BJ (cell line): ENCODE measurements at regions not wholly inside any gene's neighbourhood (a gene's known extent, or its start where the extent isn't known, plus 50 kb on each side); places are given as distances from the start of the nearest gene placed in this dataset.

Experiments used
- CTCF ChIA-PET: fragments of 350-600 bp; formaldehyde crosslinking; extraction: SDS; loops from one replicate; lab custom pipeline; 2021; ENCODE audit warnings: antibody characterized with exemption, inconsistent platforms; lab: Yijun Ruan, JAX
- POLR2A ChIA-PET: fragments of 300-600 bp; sonication (Branson Sonifier 250); formaldehyde crosslinking; extraction: SDS; loops from one replicate; lab custom pipeline; 2021; ENCODE audit warnings: antibody characterized with exemption; lab: Charles Lee
- DNase-seq: peaks from one replicate; pipeline ENCODE4 v3.0.0-alpha.2; 2011; ENCODE audit warnings: low read depth
- H3K27me3 ChIP-seq: 2 replicates; pipeline ENCODE4 v1.6.0; 2011; ENCODE audit warnings: low read length; ENCODE audit not compliant: control insufficient read depth, insufficient read depth
- H3K36me3 ChIP-seq: 2 replicates; pipeline ENCODE4 v1.5.1; 2011; ENCODE audit warnings: low read length; ENCODE audit not compliant: control insufficient read depth, insufficient read depth
- H3K4me3 ChIP-seq: 2 replicates; pipeline ENCODE4 v1.5.1; 2011; ENCODE audit warnings: low read depth, mild to moderate bottlenecking, control low read depth, low read length
- TF ChIP-seq, protein P1 (sequence below): IDR thresholded peaks from 2 replicates; pipeline ENCODE4 v1.5.1; 2011; ENCODE audit warnings: low read depth, mild to moderate bottlenecking, control low read depth, inconsistent platforms, low read length, moderate library complexity; ENCODE audit not compliant: insufficient read depth

DNA sequence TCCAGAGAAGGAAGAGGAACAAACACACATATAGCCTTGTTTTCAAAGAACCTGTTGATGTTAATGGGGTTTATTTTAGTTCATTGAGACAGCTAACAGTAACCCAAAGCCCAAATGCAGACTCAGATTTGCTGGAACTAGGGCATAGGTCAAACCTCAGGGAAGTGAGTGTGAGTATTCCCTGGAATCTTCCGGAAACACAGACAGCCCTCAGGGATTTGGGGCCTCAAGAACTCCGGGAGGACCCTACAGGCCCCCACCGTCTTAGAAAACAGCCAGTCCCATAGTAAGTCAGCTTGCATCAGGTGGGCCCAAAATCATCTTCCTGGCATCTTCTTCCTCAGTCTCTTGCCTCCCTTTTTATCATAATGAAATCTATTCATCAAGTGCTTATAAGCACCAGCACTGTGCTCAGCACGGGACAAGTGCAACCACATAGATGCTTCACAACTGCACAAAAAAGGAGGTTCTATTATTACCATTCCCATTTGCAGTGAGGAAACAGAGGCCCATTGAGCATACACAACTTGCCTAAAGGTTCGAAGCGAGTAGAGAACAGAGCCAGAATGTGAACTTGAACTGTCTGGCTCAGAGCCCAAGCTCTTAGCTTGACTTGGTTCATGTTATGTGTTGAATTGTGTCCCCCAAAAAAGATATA, 50.2 kb upstream of the BCL11A start:
- ChIA-PET CTCF (interaction anchor here (2.3 kb wide), 1 partner anchor 22 kb away, joined by 7 read pairs; no protein-coding TSS in a partner anchor), POLR2A (no interaction called here)
- TF ChIP-seq, protein P1, sequence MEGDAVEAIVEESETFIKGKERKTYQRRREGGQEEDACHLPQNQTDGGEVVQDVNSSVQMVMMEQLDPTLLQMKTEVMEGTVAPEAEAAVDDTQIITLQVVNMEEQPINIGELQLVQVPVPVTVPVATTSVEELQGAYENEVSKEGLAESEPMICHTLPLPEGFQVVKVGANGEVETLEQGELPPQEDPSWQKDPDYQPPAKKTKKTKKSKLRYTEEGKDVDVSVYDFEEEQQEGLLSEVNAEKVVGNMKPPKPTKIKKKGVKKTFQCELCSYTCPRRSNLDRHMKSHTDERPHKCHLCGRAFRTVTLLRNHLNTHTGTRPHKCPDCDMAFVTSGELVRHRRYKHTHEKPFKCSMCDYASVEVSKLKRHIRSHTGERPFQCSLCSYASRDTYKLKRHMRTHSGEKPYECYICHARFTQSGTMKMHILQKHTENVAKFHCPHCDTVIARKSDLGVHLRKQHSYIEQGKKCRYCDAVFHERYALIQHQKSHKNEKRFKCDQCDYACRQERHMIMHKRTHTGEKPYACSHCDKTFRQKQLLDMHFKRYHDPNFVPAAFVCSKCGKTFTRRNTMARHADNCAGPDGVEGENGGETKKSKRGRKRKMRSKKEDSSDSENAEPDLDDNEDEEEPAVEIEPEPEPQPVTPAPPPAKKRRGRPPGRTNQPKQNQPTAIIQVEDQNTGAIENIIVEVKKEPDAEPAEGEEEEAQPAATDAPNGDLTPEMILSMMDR = no peak
- H3K27me3 ChIP-seq = no peaks in the 10 kb centered on the region
- no peak for DNase-seq
- no peak overlapping the region for H3K4me3 ChIP-seq
- no peaks in the 10 kb centered on the region for H3K36me3 ChIP-seq

DNA sequence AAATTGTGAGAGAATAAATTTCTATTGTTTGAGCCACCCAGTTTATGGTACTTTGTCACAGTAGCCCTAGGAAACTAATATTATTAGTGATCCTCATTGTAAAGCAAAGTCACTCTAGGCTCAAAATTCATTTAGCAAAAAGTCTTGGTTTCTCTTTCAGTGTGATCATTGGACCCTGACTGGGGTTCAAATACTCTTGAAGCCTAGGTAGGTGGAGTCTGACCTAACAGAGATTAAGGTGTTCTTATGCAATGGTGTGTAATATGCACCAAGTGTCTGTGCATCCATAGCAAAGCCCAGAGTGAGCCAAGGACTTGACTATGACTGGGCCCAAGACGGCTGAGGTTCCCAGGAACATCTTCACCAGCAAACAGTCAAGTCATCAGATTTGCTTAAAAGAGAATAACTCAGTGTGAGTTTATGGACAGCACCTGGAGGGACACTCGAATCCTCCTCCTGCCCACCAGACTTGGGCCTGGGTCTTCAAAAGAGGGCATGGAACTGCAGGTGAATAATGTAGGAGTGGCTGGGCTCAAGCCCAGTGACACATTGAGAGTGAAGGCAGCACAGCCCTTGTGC, 51.1 kb upstream of the BCL11A start:
- Histone ChIP-seq H3K4me3 (no peak overlapping the region), H3K36me3 (no peaks in the 10 kb centered on the region), H3K27me3 (no peaks in the 10 kb centered on the region)
- TF ChIP-seq, protein P1 = no peak
- ChIA-PET CTCF (no interaction called here), POLR2A (no interaction called here)
- no peak for DNase-seq

DNA sequence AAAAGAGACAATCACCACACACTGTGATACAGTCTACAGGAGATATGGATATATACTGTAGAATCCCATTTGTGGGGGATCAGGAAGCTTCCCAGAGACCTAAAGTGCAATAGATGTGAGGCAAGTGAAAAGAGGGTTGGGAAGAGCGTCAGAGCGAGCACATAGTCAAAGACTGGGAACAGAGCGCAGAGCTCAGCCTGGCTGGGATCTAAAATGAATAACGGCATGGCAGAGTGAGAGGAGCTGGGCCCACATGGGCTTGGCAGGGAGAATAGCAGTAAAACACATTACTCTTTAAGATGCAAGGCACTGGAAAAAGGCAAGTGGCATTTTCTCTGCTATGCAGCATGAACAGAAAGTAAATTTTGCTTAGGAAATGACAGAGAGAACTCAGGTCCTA, 52.4 kb upstream of the BCL11A start:
- ChIA-PET CTCF (no interaction called here), POLR2A (no interaction called here)
- H3K36me3 ChIP-seq = no peaks in the 10 kb centered on the region
- no peak overlapping the region for H3K4me3 ChIP-seq
- TF ChIP-seq, protein P1 = no peak
- no peak for DNase-seq
- H3K27me3 ChIP-seq = no peaks in the 10 kb centered on the region; the same call in 1 of the 2 replicates

DNA sequence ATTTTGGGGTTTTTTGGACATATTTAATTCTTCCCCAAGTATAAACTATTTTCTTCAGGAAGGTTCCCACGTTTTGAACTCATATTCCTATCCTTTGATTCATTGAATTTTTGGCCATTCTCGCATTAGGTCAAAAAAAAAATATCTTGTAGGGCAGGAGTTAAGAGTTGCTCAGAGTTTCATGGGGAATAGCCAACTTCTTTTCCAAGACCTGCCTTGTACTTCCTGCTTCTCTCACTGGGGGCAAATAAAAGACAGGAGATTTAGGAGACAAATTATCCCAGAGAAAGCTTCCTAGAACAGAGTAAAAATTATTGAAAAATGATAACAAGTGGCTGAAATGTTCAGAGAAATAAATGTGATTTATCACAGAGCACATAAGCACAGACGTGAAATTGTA, 55.2 kb upstream of the BCL11A start:
- no peaks in the 10 kb centered on the region for H3K36me3 ChIP-seq
- TF ChIP-seq, protein P1 = no peak
- no peak for DNase-seq
- no peaks in the 10 kb centered on the region; the same call in 1 of the 2 replicates for H3K27me3 ChIP-seq
- CTCF ChIA-PET = interaction anchor here (0.7 kb wide), 1 partner anchor 11 kb away, joined by 3 read pairs; no protein-coding TSS in a partner anchor
- POLR2A ChIA-PET = no interaction called here
- H3K4me3 ChIP-seq = no peak overlapping the region

DNA sequence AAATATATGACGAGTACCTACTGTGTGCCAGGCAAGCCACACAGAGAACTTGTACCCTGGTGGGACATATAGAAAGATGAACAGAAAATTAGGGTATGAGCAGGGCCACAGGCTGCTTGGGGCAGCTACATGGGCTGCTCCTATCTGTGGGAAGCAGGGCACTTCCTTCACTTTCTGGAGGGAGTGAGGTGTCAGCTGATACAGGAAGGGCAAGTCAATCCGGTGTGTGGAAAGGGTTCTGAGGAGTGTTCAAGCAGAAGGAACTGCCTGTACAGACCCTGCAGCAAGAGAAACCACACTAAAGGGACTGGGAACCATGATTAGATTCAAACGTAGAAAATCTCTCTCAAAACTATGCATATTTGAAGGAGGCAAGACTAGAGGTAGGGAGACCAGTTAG, 58.6 kb upstream of the BCL11A start:
- Histone ChIP-seq H3K4me3 (no peak overlapping the region), H3K36me3 (no peaks in the 10 kb centered on the region), H3K27me3 (no peaks in the 10 kb centered on the region; the same call in 1 of the 2 replicates)
- TF ChIP-seq, protein P1 = no peak
- no peak for DNase-seq
- CTCF ChIA-PET = interaction anchor here (2.5 kb wide), 1 partner anchor 30 kb away, joined by 7 read pairs; no protein-coding TSS in a partner anchor
- POLR2A ChIA-PET = no interaction called here
